HEK293 (cell line): ENCODE measurements at regions not wholly inside any gene's neighbourhood (a gene's known extent, or its start where the extent isn't known, plus 50 kb on each side); places are given as distances from the start of the nearest gene placed in this dataset.

Experiments
- CTCF ChIA-PET: fragments of 350-600 bp; formaldehyde crosslinking; extraction: SDS; loops from one replicate; lab custom pipeline; 2021; ENCODE audit warnings: antibody characterized with exemption; lab: Yijun Ruan, JAX
- POLR2A ChIA-PET: fragments of 300-600 bp; formaldehyde crosslinking; extraction: SDS; loops from one replicate; lab custom pipeline; 2020; ENCODE audit warnings: antibody characterized with exemption, inconsistent platforms; lab: Yijun Ruan, JAX
- H3K27ac ChIP-seq: fragments of 200-500 bp; sonication (Bioruptor generic); 2 replicates; pipeline ENCODE4 v1.5.1; 2014; ENCODE audit warnings: low read depth, low read length, control low read depth, inconsistent platforms; ENCODE audit errors: extremely low read depth
- H3K36me3 ChIP-seq, 2 experiments: fragments of 200-500 bp in 1 of 2; sonication (Bioruptor generic) in 1 of 2; 1 replicate in 1 of 2; 2 replicates in 1 of 2; pipeline ENCODE4 v1.5.1; 2014 to 2017; ENCODE audit warnings: inconsistent platforms in 2 of 2, low read length in 2 of 2; ENCODE audit not compliant: control insufficient read depth in 2 of 2, insufficient read depth in 1 of 2
- H3K4me1 ChIP-seq: fragments of 200-500 bp; sonication (Bioruptor generic); 2 replicates; pipeline ENCODE4 v1.5.1; 2014; ENCODE audit warnings: mild to moderate bottlenecking, low read length, inconsistent platforms; ENCODE audit not compliant: control insufficient read depth, insufficient read depth
- H3K4me3 ChIP-seq: 2 replicates; pipeline ENCODE4 v1.5.1; 2011; ENCODE audit warnings: low read depth, mild to moderate bottlenecking, control low read depth, low read length, moderate library complexity
- H3K9me3 ChIP-seq: fragments of 200-500 bp; sonication (Bioruptor generic); 2 replicates; pipeline ENCODE4 v1.5.1; 2014; ENCODE audit warnings: low read depth, low read length, inconsistent platforms; ENCODE audit not compliant: control insufficient read depth, insufficient read depth
- BCL11B ChIP-seq: fragments of 450-650 bp; formaldehyde crosslinking; IDR thresholded peaks from 2 replicates; pipeline ENCODE4 v1.5.1; 2016; ENCODE audit warnings: low read depth, missing biosample characterization, missing genetic modification characterization
- HOXA7 ChIP-seq: sonication (generic); formaldehyde crosslinking; IDR thresholded peaks from 2 replicates; pipeline ENCODE4 v1.8.1; 2022; ENCODE audit warnings: missing genetic modification reagents, borderline replicate concordance
- HOXC10 ChIP-seq: sonication (generic); formaldehyde crosslinking; IDR thresholded peaks from 2 replicates; pipeline ENCODE4 v1.8.1; 2023; ENCODE audit warnings: mild to moderate bottlenecking, missing genetic modification reagents
- TCF7L2 ChIP-seq: IDR thresholded peaks from 2 replicates; pipeline ENCODE4 v1.6.1; 2011; ENCODE audit warnings: low read depth, mild to moderate bottlenecking, inconsistent platforms, low read length, moderate library complexity, borderline replicate concordance
- ZBTB20 ChIP-seq: fragments of 450-650 bp; formaldehyde crosslinking; IDR thresholded peaks from 2 replicates; pipeline ENCODE4 v1.5.1; 2016; ENCODE audit warnings: missing biosample characterization, missing genetic modification characterization
- ZBTB8A ChIP-seq: fragments of 450-650 bp; formaldehyde crosslinking; IDR thresholded peaks from 2 replicates; pipeline ENCODE4 v1.5.1; 2016; ENCODE audit warnings: missing biosample characterization, missing genetic modification characterization
- ZEB2 ChIP-seq: fragments of 450-650 bp; formaldehyde crosslinking; IDR thresholded peaks from 2 replicates; pipeline ENCODE4 v1.5.1; 2016; ENCODE audit warnings: missing biosample characterization, missing genetic modification characterization
- ZNF132 ChIP-seq: fragments of 450-650 bp; formaldehyde crosslinking; IDR thresholded peaks from 2 replicates; pipeline ENCODE4 v1.5.1; 2017; ENCODE audit warnings: missing biosample characterization, missing genetic modification characterization, borderline replicate concordance
- ZNF211 ChIP-seq: fragments of 450-650 bp; formaldehyde crosslinking; IDR thresholded peaks from 2 replicates; pipeline ENCODE4 v1.5.1; 2016; ENCODE audit warnings: low read depth, missing biosample characterization, missing genetic modification characterization
- ZNF239 ChIP-seq: fragments of 450-650 bp; formaldehyde crosslinking; IDR thresholded peaks from 2 replicates; pipeline ENCODE4 v1.5.1; 2016; ENCODE audit warnings: missing biosample characterization, missing genetic modification characterization
- ZNF266 ChIP-seq: fragments of 450-650 bp; formaldehyde crosslinking; IDR thresholded peaks from 2 replicates; pipeline ENCODE4 v1.5.1; 2016; ENCODE audit warnings: missing biosample characterization, missing genetic modification characterization, low read depth
- ZNF280C ChIP-seq: fragments of 450-650 bp; formaldehyde crosslinking; IDR thresholded peaks from 2 replicates; pipeline ENCODE4 v1.5.1; 2016; ENCODE audit warnings: missing biosample characterization, missing genetic modification characterization
- ZNF354C ChIP-seq: fragments of 450-650 bp; formaldehyde crosslinking; IDR thresholded peaks from 2 replicates; pipeline ENCODE4 v1.5.1; 2016; ENCODE audit warnings: missing biosample characterization, missing genetic modification characterization, low read depth, borderline replicate concordance
- ZNF394 ChIP-seq: fragments of 450-650 bp; formaldehyde crosslinking; IDR thresholded peaks from 2 replicates; pipeline ENCODE4 v1.5.1; 2016; ENCODE audit warnings: missing biosample characterization, missing genetic modification characterization, mild to moderate bottlenecking, moderate library complexity, borderline replicate concordance
- ZNF549 ChIP-seq: fragments of 450-650 bp; IDR thresholded peaks from 2 replicates; pipeline ENCODE4 v1.5.1; 2018; ENCODE audit warnings: missing biosample characterization, missing genetic modification characterization, mild to moderate bottlenecking, inconsistent platforms, moderate library complexity
- ZNF624 ChIP-seq: fragments of 450-650 bp; formaldehyde crosslinking; IDR thresholded peaks from 2 replicates; pipeline ENCODE4 v1.5.1; 2017; ENCODE audit warnings: missing biosample characterization, missing genetic modification characterization
- ZNF654 ChIP-seq: fragments of 450-650 bp; formaldehyde crosslinking; IDR thresholded peaks from 2 replicates; pipeline ENCODE4 v1.5.1; 2016; ENCODE audit warnings: low read depth, missing biosample characterization, missing genetic modification characterization
- ZNF660 ChIP-seq: fragments of 450-650 bp; IDR thresholded peaks from 2 replicates; pipeline ENCODE4 v1.5.1; 2018; ENCODE audit warnings: missing biosample characterization, mild to moderate bottlenecking, missing genetic modification characterization
- ZNF677 ChIP-seq: fragments of 450-650 bp; IDR thresholded peaks from 2 replicates; pipeline ENCODE4 v1.5.0; 2018; ENCODE audit warnings: missing biosample characterization, mild to moderate bottlenecking, missing genetic modification characterization, moderate library complexity
- ZNF776 ChIP-seq: fragments of 450-650 bp; formaldehyde crosslinking; IDR thresholded peaks from 2 replicates; pipeline ENCODE4 v1.5.0; 2017; ENCODE audit warnings: missing biosample characterization, missing genetic modification characterization, borderline replicate concordance
- ZNF843 ChIP-seq: fragments of 450-650 bp; formaldehyde crosslinking; IDR thresholded peaks from 2 replicates; pipeline ENCODE4 v1.5.1; 2016; ENCODE audit warnings: missing biosample characterization, missing genetic modification characterization
- ZSCAN23 ChIP-seq: fragments of 450-650 bp; formaldehyde crosslinking; IDR thresholded peaks from 2 replicates; pipeline ENCODE4 v1.5.1; 2016; ENCODE audit warnings: missing biosample characterization, missing genetic modification characterization

GRCh38 chr5:39730006-39730405 is 305.2 kb upstream of the DAB2 start:
- Histone ChIP-seq H3K9me3 (no peaks in the 10 kb centered on the region), H3K4me1 (no peaks in the 10 kb centered on the region), H3K27ac (no peak overlapping the region), H3K4me3 (no peak overlapping the region), H3K36me3 (no peaks in the 10 kb centered on the region)
- POLR2A ChIA-PET = no interaction called here
- TF ChIP-seq ZNF394 (no peak), ZNF132 (tag by site-specific recombination) (no peak), ZEB2 (tag by site-specific recombination) (no peak), ZNF239 (no peak), BCL11B (tag by site-specific recombination) (no peak)
- CTCF ChIA-PET = interaction anchor here (0.6 to 1.2 kb wide), 2 partner anchors 76 to 667 kb away, joined by 3 read pairs; no protein-coding TSS in a partner anchor

- no peak overlapping the region for H3K4me3 ChIP-seq
- no peaks in the 10 kb centered on the region for H3K36me3 ChIP-seq
- no peak overlapping the region for H3K27ac ChIP-seq
- ChIA-PET POLR2A (no interaction called here), CTCF (interaction anchor here (1.8 kb wide), 1 partner anchor 12 kb away, joined by 4 read pairs; no protein-coding TSS in a partner anchor)
- no peaks in the 10 kb centered on the region for H3K9me3 ChIP-seq
- no peaks in the 10 kb centered on the region for H3K4me1 ChIP-seq
- TF ChIP-seq ZBTB20 (tag by site-specific recombination) (no peak), ZNF677 (tag by site-specific recombination) (no peak), ZNF211 (tag by site-specific recombination) (no peak)
These were observed 301.7 kb upstream of the DAB2 start for GRCh38 chr5:39726467-39726866.

DNA sequence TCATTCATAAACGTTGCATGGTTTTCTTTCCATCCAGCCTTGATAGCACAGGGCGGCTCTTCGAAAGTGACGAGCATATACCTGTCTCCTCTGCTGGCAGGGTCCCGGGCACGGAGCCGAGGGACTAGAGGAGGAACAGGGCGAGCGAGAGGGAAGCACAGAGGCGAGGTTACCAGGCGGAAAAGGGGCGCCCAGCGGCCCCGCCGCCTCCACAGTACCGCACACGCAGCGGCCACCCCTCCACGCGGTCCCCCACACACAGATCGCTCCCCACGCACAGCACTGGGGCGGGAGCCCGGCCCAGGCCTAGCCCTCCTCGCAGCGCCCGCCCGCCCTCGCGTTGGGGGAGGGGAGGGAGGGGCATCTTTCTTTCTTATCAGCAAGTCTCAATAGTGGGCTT is 296.6 kb upstream of the DAB2 start:
- Histone ChIP-seq H3K27ac (no peak overlapping the region), H3K4me3 (no peak overlapping the region), H3K4me1 (no peaks in the 10 kb centered on the region), H3K36me3 (no peaks in the 10 kb centered on the region), H3K9me3 (no peaks in the 10 kb centered on the region)
- ChIA-PET CTCF (no interaction called here), POLR2A (no interaction called here)
- no peak for TF ChIP-seq ZSCAN23 (tag by site-specific recombination)
- no peak for TF ChIP-seq ZNF266 (tag by site-specific recombination)
- TF ChIP-seq ZNF132 (tag by site-specific recombination) = no peak

DNA sequence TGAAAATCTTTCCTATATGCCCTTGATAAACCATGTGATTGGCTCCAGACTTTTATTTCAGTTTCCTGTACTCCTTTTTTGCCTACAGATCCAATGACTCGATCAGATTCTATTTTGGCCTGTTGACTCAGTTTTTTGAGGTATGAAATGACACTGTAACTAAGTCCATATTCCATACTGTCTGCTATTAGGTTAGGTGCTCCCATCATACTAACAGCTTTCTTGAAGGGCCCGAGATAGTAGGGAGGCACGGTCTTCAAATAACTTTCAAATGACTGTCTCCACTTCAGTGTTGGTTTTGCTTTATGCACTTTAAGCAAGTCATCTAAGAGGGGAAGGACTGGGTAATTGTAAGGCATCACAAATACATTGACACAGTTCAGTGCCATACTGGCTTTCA is 295.4 kb upstream of the DAB2 start:
- TF ChIP-seq HOXA7 (CRISPR knock-in tag) = no peak
- TF ChIP-seq ZNF549 = no peak
- no peak for TF ChIP-seq ZNF354C (tag by site-specific recombination)
- no peak for TF ChIP-seq HOXC10 (CRISPR knock-in tag)
- TF ChIP-seq ZBTB8A = no peak
- no peak for TF ChIP-seq ZNF624 (tag by site-specific recombination)
- no peak for TF ChIP-seq ZNF280C (tag by site-specific recombination)
- TF ChIP-seq TCF7L2 = no peak
- TF ChIP-seq ZNF654 = no peak
- no peak for TF ChIP-seq ZNF776 (tag by site-specific recombination)
- no peak for TF ChIP-seq ZNF660
- TF ChIP-seq ZNF843 (tag by site-specific recombination) = no peak
- TF ChIP-seq, all 188 proteins: peak for 0
- no peak overlapping the region for H3K4me3 ChIP-seq
- ChIA-PET POLR2A (no interaction called here), CTCF (interaction anchor here (0.6 kb wide), 1 partner anchor 53 kb away, joined by 3 read pairs; no protein-coding TSS in a partner anchor)
- no peak overlapping the region for H3K27ac ChIP-seq
- H3K4me1 ChIP-seq = no peaks in the 10 kb centered on the region
- no peaks in the 10 kb centered on the region for H3K36me3 ChIP-seq
- H3K9me3 ChIP-seq = no peaks in the 10 kb centered on the region
